IMR-90 (cell line): ENCODE measurements at regions not wholly inside any gene's neighbourhood (a gene's known extent, or its start where the extent isn't known, plus 50 kb on each side); places are given as distances from the start of the nearest gene placed in this dataset.

Experiments
- ATAC-seq: fragments of 200-7000 bp; cut with Tn5 transposase; 2 replicates; pipeline ENCODE4 v1.9.1; 2020; ENCODE audit warnings: low read depth, mild to moderate bottlenecking, moderate library complexity
- BruUV-seq: library from RNA; stranded (reverse); fragments of 400-500 nt; replicated peaks from 2 replicates; lab custom pipeline; 2021; lab: Mats Ljungman, UMichigan
- CTCF ChIA-PET: fragments of 300-600 bp; formaldehyde crosslinking; extraction: SDS; loops from one replicate; lab custom pipeline; 2021; ENCODE audit warnings: antibody characterized with exemption; lab: Yijun Ruan, JAX
- POLR2A ChIA-PET: fragments of 300-600 bp; sonication (Branson Sonifier 250); formaldehyde crosslinking; loops from one replicate; lab custom pipeline; 2022; ENCODE audit warnings: antibody characterized with exemption; ENCODE audit not compliant: unreplicated experiment; lab: Charles Lee
- DNase-seq: peaks from one replicate; pipeline ENCODE4 v3.0.0; 2013
- H2AFZ ChIP-seq: replicated peaks from 2 replicates; pipeline ENCODE3; 2013; ENCODE audit warnings: low read length, mild to moderate bottlenecking; ENCODE audit not compliant: poor library complexity
- H2AK5ac ChIP-seq: 2 replicates; pipeline ENCODE4 v1.6.1; 2013; ENCODE audit warnings: low read depth, low read length, inconsistent platforms
- H2AK9ac ChIP-seq: replicated peaks from 2 replicates; pipeline ENCODE3; 2013; ENCODE audit warnings: mild to moderate bottlenecking, low read depth, low read length, moderate library complexity; ENCODE audit not compliant: poor library complexity
- H2BK120ac ChIP-seq: 2 replicates; pipeline ENCODE4 v1.6.1; 2013; ENCODE audit warnings: low read depth, low read length, inconsistent platforms
- H2BK15ac ChIP-seq: 3 replicates; pipeline ENCODE4 v1.6.1; 2013; ENCODE audit warnings: low read depth, low read length, inconsistent platforms
- H2BK20ac ChIP-seq: 2 replicates; pipeline ENCODE4 v1.6.1; 2013; ENCODE audit warnings: low read depth, mild to moderate bottlenecking, inconsistent platforms, low read length, moderate library complexity
- H2BK5ac ChIP-seq: 2 replicates; pipeline ENCODE4 v1.6.1; 2013; ENCODE audit warnings: mild to moderate bottlenecking, low read depth, low read length, inconsistent platforms; ENCODE audit not compliant: poor library complexity, severe bottlenecking
- H3K14ac ChIP-seq: replicated peaks from 2 replicates; pipeline ENCODE4 v1.6.1; 2013; ENCODE audit warnings: low read depth, low read length, inconsistent platforms
- H3K18ac ChIP-seq: 2 replicates; pipeline ENCODE4 v1.6.1; 2013; ENCODE audit warnings: low read depth, low read length, control low read depth
- H3K23ac ChIP-seq: 2 replicates; pipeline ENCODE4 v1.6.1; 2013; ENCODE audit warnings: low read depth, low read length, inconsistent platforms
- H3K27ac ChIP-seq: 2 replicates; pipeline ENCODE4 v1.5.1; 2013; ENCODE audit warnings: mild to moderate bottlenecking, control low read depth, low read length; ENCODE audit not compliant: insufficient read depth
- H3K27me3 ChIP-seq: 2 replicates; pipeline ENCODE4 v1.6.1; 2013; ENCODE audit warnings: low read length; ENCODE audit not compliant: control insufficient read depth, insufficient read depth
- H3K36me3 ChIP-seq: 2 replicates; pipeline ENCODE4 v1.6.1; 2013; ENCODE audit warnings: low read length, mixed read lengths; ENCODE audit not compliant: control insufficient read depth, insufficient read depth
- H3K4ac ChIP-seq: 2 replicates; pipeline ENCODE4 v1.6.1; 2013; ENCODE audit warnings: low read depth, low read length, inconsistent platforms
- H3K4me1 ChIP-seq: 2 replicates; pipeline ENCODE4 v1.6.1; 2013; ENCODE audit warnings: low read length, mixed read lengths; ENCODE audit not compliant: control insufficient read depth, insufficient read depth
- H3K4me2 ChIP-seq: 2 replicates; pipeline ENCODE4 v1.6.1; 2013; ENCODE audit warnings: low read depth, mild to moderate bottlenecking, control low read depth, low read length, moderate library complexity
- H3K4me3 ChIP-seq: 2 replicates; pipeline ENCODE4 v1.5.1; 2013; ENCODE audit warnings: low read depth, mild to moderate bottlenecking, control low read depth, low read length, moderate library complexity; ENCODE audit not compliant: insufficient read depth
- H3K56ac ChIP-seq: 2 replicates; pipeline ENCODE4 v1.6.1; 2013; ENCODE audit warnings: low read length, inconsistent platforms; ENCODE audit not compliant: insufficient read depth; ENCODE audit errors: extremely low read depth
- H3K79me1 ChIP-seq, 2 experiments: 2 replicates each; pipeline ENCODE4 v1.6.1; 2013; ENCODE audit warnings: low read length in 2 of 2, inconsistent platforms in 1 of 2, low read depth in 1 of 2
- H3K9ac ChIP-seq: 2 replicates; pipeline ENCODE4 v1.6.1; 2013; ENCODE audit warnings: low read depth, low read length, control low read depth
- H3K9me1 ChIP-seq: 2 replicates; pipeline ENCODE4 v1.6.1; 2013; ENCODE audit warnings: low read length, inconsistent platforms; ENCODE audit not compliant: insufficient read depth
- H3K9me3 ChIP-seq: 2 replicates; pipeline ENCODE4 v1.6.1; 2013; ENCODE audit warnings: low read length; ENCODE audit not compliant: control insufficient read depth, insufficient read depth
- H4K20me1 ChIP-seq: 2 replicates; pipeline ENCODE4 v1.6.1; 2013; ENCODE audit warnings: low read length, inconsistent platforms; ENCODE audit not compliant: insufficient read depth
- H4K5ac ChIP-seq: 2 replicates; pipeline ENCODE4 v1.6.1; 2013; ENCODE audit warnings: mild to moderate bottlenecking, low read depth, low read length, control low read depth
- H4K8ac ChIP-seq, 2 experiments: 2 replicates each; pipeline ENCODE4 v1.6.1; 2013; ENCODE audit warnings: low read depth in 2 of 2, low read length in 2 of 2, control low read depth in 1 of 2, inconsistent platforms in 1 of 2
- H4K91ac ChIP-seq: 2 replicates; pipeline ENCODE4 v1.6.1; 2013; ENCODE audit warnings: low read depth, low read length, inconsistent platforms; ENCODE audit not compliant: insufficient read depth
- CEBPB ChIP-seq: IDR thresholded peaks from 2 replicates; pipeline ENCODE4 v1.6.1; 2012; ENCODE audit warnings: low read depth, low read length, improper control_type of control experiment
- NFE2L2 ChIP-seq: fragments of 150-350 bp; IDR thresholded peaks from 2 replicates; pipeline ENCODE4 v1.6.1; 2016; ENCODE audit warnings: low read depth, mild to moderate bottlenecking, low read length
- WGBS, 2 experiments: methylation state at CpG; one replicate each; pipeline versions ENCODE4 v1.1.5 to v1.1.7; 2013; ENCODE audit warnings: missing lambda C conversion rate in 2 of 2; ENCODE audit not compliant: insufficient read length in 1 of 2; ENCODE audit errors: extremely low coverage in 2 of 2; 5-methylcytosine and 5-hydroxymethylcytosine counted together
- dilution Hi-C: fragments of 300-500 bp; cut with HindIII; formaldehyde crosslinking; loops from one replicate; pipeline ENCODE4 v1.14.3; 2018; ENCODE audit warnings: low sequenced_read_pairs; ENCODE audit not compliant: unreplicated experiment
- in situ Hi-C: fragments of 300-500 bp; cut with MboI; formaldehyde crosslinking; loops from 3 replicates; pipeline ENCODE4 v1.14.3; 2019; ENCODE audit warnings: low sequenced_read_pairs, inconsistent platforms, mixed read lengths
- intact Hi-C: fragments of 100-400 bp; cut with micrococcal nuclease; formaldehyde crosslinking; loops from 2 replicates; pipeline ENCODE4 v1.10.0; 2022

DNA sequence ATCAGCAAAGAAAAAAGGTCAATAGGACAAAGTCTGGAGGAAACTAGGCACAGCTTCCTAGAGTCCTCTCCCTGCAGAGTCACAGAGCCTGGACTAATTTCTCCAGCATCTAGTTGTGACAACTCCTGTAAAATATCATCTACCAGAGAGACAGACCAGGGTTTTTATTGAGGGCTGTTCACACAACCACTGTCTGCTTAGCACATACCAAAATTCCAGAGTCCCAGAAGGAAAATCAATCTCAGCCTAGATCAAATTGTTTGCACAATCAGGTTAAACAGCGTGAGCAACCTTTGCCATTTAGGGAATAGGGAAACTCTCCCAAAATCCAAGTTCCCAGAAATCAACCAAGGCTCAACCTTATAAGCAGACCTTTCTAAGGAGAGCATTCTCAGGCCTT lies 190.3 kb downstream of the SYK start:
- peak overlapping the region; percentile 97 for H2BK20ac ChIP-seq
- peaks cover 7% of the 10 kb centered on the region; the same call in 1 of the 2 replicates for H3K9me1 ChIP-seq
- BruUV-seq: no TSS peak
- H3K14ac ChIP-seq: peak overlapping the region; percentile 91
- peak overlapping the region; percentile 97; the same call in 1 of the 2 replicates for H4K5ac ChIP-seq
- in situ Hi-C loops: no loop called here
- H3K9ac ChIP-seq: 0 out of 2 replicates have a peak overlapping the region, but pooled peaks have one; percentile 6
- DNase-seq (no peak), ATAC-seq (peak; percentile 58)
- no peak overlapping the region for H2AK9ac ChIP-seq
- H3K4me1 ChIP-seq: peaks cover 13% of the 10 kb centered on the region
- intact Hi-C loops: loop anchor here (5.0 kb wide), 1 partner anchor 65 kb away; no protein-coding TSS in a partner anchor
- H3K9me3 ChIP-seq: no peaks in the 10 kb centered on the region
- peak overlapping the region; percentile 88 for H2BK5ac ChIP-seq
- no peaks in the 10 kb centered on the region for H3K79me1 ChIP-seq
- H3K4ac ChIP-seq: peak overlapping the region; percentile 93
- peak overlapping the region; percentile 60 for H3K56ac ChIP-seq
- H2BK15ac ChIP-seq: peak overlapping the region; percentile 95
- H3K36me3 ChIP-seq: no peaks in the 10 kb centered on the region
- no peaks in the 10 kb centered on the region for H3K27me3 ChIP-seq
- dilution Hi-C loops: no loop called here
- no peak overlapping the region for H3K4me2 ChIP-seq
- CTCF ChIA-PET: no interaction called here
- no peaks in the 10 kb centered on the region for H4K20me1 ChIP-seq
- H4K8ac ChIP-seq: peak overlapping the region; percentile 51 to 86
- POLR2A ChIA-PET: no interaction called here
- WGBS, 2 experiments: no CpG with 5 or more reads among the region's 1 CpG
- peak; percentile 44; the same call in 1 of the 2 replicates for TF ChIP-seq CEBPB
- TF ChIP-seq NFE2L2: no peak
- H2AK5ac ChIP-seq: peak overlapping the region; percentile 6
- H2AFZ ChIP-seq: no peak overlapping the region
- H4K91ac ChIP-seq: peak overlapping the region; percentile 86
- H3K23ac ChIP-seq: peak overlapping the region; percentile 88
- no peak overlapping the region for H3K4me3 ChIP-seq
- H3K27ac ChIP-seq: peak overlapping the region; percentile 27
- H3K18ac ChIP-seq: peak overlapping the region; percentile 97; the same call in 1 of the 2 replicates
- H2BK120ac ChIP-seq: peak overlapping the region; percentile 94
